HG03442 (cell line): ENCODE measurements at regions not wholly inside any gene's neighbourhood (a gene's known extent, or its start where the extent isn't known, plus 50 kb on each side); places are given as distances from the start of the nearest gene placed in this dataset.

ENCODE experiments used
- ATAC-seq: cut with Tn5 transposase; IDR thresholded peaks from one replicate; pipeline ENCODE4 v1.9.1; 2021; ENCODE audit warnings: mild to moderate bottlenecking, moderate library complexity; ENCODE audit not compliant: unreplicated experiment

GRCh38 chrX:78496483-78496882 lies 162.6 kb downstream of the RTL3 start:
- ATAC-seq: no peak

- no peak for ATAC-seq
Observed at GRCh38 chrX:78493180-78493579, 165.8 kb upstream of the CYSLTR1 start.

- no peak for ATAC-seq
Observed at GRCh38 chrX:78476701-78477100, 149.3 kb upstream of the CYSLTR1 start.

- ATAC-seq: no peak
Observed at GRCh38 chrX:78456909-78457308, 129.5 kb upstream of the CYSLTR1 start.

GRCh38 chrX:78455901-78456300 lies 128.5 kb upstream of the CYSLTR1 start:
- ATAC-seq: no peak

- no peak for ATAC-seq
Observed at GRCh38 chrX:78452356-78452755, 124.9 kb upstream of the CYSLTR1 start.

- ATAC-seq: no peak
Observed at GRCh38 chrX:78437621-78438020, 110.2 kb upstream of the CYSLTR1 start.

GRCh38 chrX:78429172-78429571 lies 101.8 kb upstream of the CYSLTR1 start:
- no peak for ATAC-seq

- no peak for ATAC-seq
Observed at GRCh38 chrX:78388663-78389062, 61.3 kb upstream of the CYSLTR1 start.

- no peak for ATAC-seq
Observed at GRCh38 chrX:78387364-78387763, 60.0 kb upstream of the CYSLTR1 start.

- no peak for ATAC-seq
Observed at GRCh38 chrX:78384486-78384885, 57.1 kb upstream of the CYSLTR1 start.

- ATAC-seq: no peak
Observed at GRCh38 chrX:78383594-78383993, 56.2 kb upstream of the CYSLTR1 start.

- ATAC-seq: no peak
Observed at GRCh38 chrX:78378476-78379115, 51.2 kb upstream of the CYSLTR1 start.
